ENCODE measurements at regions not wholly inside any gene's neighbourhood (a gene's known extent, or its start where the extent isn't known, plus 50 kb on each side); places are given as distances from the start of the nearest gene placed in this dataset.

GRCh38 chr11:120039039-120039438 lies 98.9 kb downstream of the TRIM29 start:
- peaks cover under 1% of the 10 kb centered on the region for H3K27me3 Mint-ChIP-seq
- H3K4me3 Mint-ChIP-seq (ENCODE audit: low read depth) = no peak overlapping the region
- TF ChIP-seq, protein P1, sequence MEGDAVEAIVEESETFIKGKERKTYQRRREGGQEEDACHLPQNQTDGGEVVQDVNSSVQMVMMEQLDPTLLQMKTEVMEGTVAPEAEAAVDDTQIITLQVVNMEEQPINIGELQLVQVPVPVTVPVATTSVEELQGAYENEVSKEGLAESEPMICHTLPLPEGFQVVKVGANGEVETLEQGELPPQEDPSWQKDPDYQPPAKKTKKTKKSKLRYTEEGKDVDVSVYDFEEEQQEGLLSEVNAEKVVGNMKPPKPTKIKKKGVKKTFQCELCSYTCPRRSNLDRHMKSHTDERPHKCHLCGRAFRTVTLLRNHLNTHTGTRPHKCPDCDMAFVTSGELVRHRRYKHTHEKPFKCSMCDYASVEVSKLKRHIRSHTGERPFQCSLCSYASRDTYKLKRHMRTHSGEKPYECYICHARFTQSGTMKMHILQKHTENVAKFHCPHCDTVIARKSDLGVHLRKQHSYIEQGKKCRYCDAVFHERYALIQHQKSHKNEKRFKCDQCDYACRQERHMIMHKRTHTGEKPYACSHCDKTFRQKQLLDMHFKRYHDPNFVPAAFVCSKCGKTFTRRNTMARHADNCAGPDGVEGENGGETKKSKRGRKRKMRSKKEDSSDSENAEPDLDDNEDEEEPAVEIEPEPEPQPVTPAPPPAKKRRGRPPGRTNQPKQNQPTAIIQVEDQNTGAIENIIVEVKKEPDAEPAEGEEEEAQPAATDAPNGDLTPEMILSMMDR (IDR thresholded peaks at IDR 0.05; ENCODE audit: unreplicated experiment) = no peak
- DNase-seq (ENCODE audit: low spot score, unreplicated experiment) = no peak
- peaks cover 3% of the 10 kb centered on the region for H3K9me3 Mint-ChIP-seq (ENCODE audit: low read depth)
- H3K36me3 Mint-ChIP-seq (ENCODE audit: insufficient read depth) = no peaks in the 10 kb centered on the region
- H3K4me1 Mint-ChIP-seq (ENCODE audit: low read depth) = peaks cover 2% of the 10 kb centered on the region
- H3K27ac Mint-ChIP-seq = no peak overlapping the region

DNA sequence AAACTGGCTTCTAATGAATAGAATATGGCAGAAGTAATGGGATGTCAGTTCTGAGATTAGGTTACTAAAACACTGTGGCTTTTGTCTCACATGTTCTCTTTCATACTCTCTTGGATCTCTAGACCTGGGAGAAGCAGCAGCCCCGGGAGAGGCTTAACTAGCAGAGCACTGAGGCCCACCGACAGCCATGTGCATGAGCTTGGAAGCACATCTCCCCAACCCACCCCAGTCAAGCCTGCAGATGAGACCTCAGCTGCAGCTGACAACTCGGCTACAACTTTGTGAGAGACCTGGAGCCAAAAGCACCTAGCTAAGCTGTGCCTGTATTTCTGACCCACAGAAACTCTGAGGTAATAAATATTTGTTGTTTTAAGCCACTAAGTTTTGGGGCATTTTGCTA lies 100.8 kb downstream of the TRIM29 start:
- H3K9me3 Mint-ChIP-seq (ENCODE audit: low read depth) = peaks cover 3% of the 10 kb centered on the region
- no peaks in the 10 kb centered on the region for H3K36me3 Mint-ChIP-seq (ENCODE audit: insufficient read depth)
- no peak overlapping the region for H3K4me3 Mint-ChIP-seq (ENCODE audit: low read depth)
- no peak for DNase-seq (ENCODE audit: low spot score, unreplicated experiment)
- no peak overlapping the region for H3K27ac Mint-ChIP-seq
- TF ChIP-seq, protein P1 (IDR thresholded peaks at IDR 0.05; ENCODE audit: unreplicated experiment) = no peak
- H3K27me3 Mint-ChIP-seq = peaks cover 4% of the 10 kb centered on the region
- peaks cover 2% of the 10 kb centered on the region for H3K4me1 Mint-ChIP-seq (ENCODE audit: low read depth)

GRCh38 chr11:120035756-120036155 lies 102.2 kb downstream of the TRIM29 start:
- DNase-seq (ENCODE audit: low spot score, unreplicated experiment) = no peak
- TF ChIP-seq, protein P1 (IDR thresholded peaks at IDR 0.05; ENCODE audit: unreplicated experiment) = no peak
- no peaks in the 10 kb centered on the region for H3K36me3 Mint-ChIP-seq (ENCODE audit: insufficient read depth)
- H3K9me3 Mint-ChIP-seq (ENCODE audit: low read depth) = peaks cover 3% of the 10 kb centered on the region
- peaks cover 4% of the 10 kb centered on the region for H3K4me1 Mint-ChIP-seq (ENCODE audit: low read depth)
- H3K27me3 Mint-ChIP-seq = peaks cover 10% of the 10 kb centered on the region
- no peak overlapping the region for H3K4me3 Mint-ChIP-seq (ENCODE audit: low read depth)
- no peak overlapping the region for H3K27ac Mint-ChIP-seq

DNA sequence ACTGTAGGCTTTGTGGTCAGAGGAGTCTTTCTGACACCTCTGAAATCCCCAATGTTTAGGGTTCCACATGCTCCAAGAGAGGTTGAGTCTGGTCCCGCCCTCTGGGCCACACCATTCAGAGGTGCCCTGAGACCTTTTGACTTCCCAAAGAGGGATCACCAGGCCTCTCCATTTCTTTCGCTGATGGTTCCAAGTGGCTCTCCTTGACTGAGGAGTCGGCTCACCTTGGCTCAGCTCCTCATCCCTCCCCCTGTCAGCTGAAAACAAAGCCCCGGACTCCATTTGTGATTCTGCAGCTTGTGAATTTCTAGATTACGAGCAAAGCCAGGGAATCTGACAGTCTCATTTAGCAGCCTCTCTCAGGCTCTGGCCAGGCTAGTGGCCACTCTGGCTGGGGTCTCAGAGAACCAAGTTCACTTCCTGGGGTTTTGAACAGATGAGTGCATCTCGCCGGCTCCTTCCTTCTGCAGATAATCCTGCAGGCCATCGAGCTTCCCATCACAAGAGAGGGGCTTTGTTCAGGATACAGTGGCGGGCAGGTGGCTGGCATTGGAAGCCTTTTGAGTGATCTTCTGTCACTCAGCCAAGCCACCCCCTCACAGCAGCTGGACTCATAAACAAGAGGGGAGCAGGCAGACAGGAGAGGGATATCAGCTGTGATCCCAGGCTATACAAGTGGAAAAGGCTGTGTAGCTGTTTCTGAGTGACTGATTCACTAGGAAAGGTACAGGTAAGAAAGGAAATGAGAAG lies 102.9 kb downstream of the TRIM29 start:
- H3K9me3 Mint-ChIP-seq (ENCODE audit: low read depth) = peaks cover 3% of the 10 kb centered on the region
- peaks cover 4% of the 10 kb centered on the region for H3K4me1 Mint-ChIP-seq (ENCODE audit: low read depth)
- peaks cover 10% of the 10 kb centered on the region for H3K27me3 Mint-ChIP-seq
- peak overlapping the region; percentile 52 for H3K27ac Mint-ChIP-seq
- H3K4me3 Mint-ChIP-seq (ENCODE audit: low read depth) = no peak overlapping the region
- H3K36me3 Mint-ChIP-seq (ENCODE audit: insufficient read depth) = no peaks in the 10 kb centered on the region
- DNase-seq (ENCODE audit: low spot score, unreplicated experiment) = no peak
- TF ChIP-seq, protein P1 (IDR thresholded peaks at IDR 0.05; ENCODE audit: unreplicated experiment) = no peak

GRCh38 chr11:120034176-120034875 lies 103.6 kb downstream of the TRIM29 start:
- Mint-ChIP-seq H3K4me1 (ENCODE audit: low read depth) (peaks cover 4% of the 10 kb centered on the region), H3K9me3 (ENCODE audit: low read depth) (peaks cover 3% of the 10 kb centered on the region), H3K27me3 (peaks cover 13% of the 10 kb centered on the region), H3K36me3 (ENCODE audit: insufficient read depth) (no peaks in the 10 kb centered on the region), H3K27ac (no peak overlapping the region), H3K4me3 (ENCODE audit: low read depth) (no peak overlapping the region)
- DNase-seq (ENCODE audit: low spot score, unreplicated experiment) = no peak
- TF ChIP-seq, protein P1 (IDR thresholded peaks at IDR 0.05; ENCODE audit: unreplicated experiment) = no peak
